H9 (cell line): ENCODE measurements at regions not wholly inside any gene's neighbourhood (a gene's known extent, or its start where the extent isn't known, plus 50 kb on each side); places are given as distances from the start of the nearest gene placed in this dataset.

Experiments used
- DNase-seq: peaks from one replicate; pipeline ENCODE4 v3.0.0-alpha.2; 2017
- H2AFZ ChIP-seq: one replicate; pipeline ENCODE4 v1.6.1; 2013; ENCODE audit warnings: mild to moderate bottlenecking, low read length, control low read depth, moderate library complexity
- H2AK5ac ChIP-seq: 2 replicates; pipeline ENCODE4 v1.6.1; 2013; ENCODE audit warnings: low read length, control low read depth, mixed read lengths; ENCODE audit not compliant: insufficient read length
- H2BK120ac ChIP-seq: one replicate; pipeline ENCODE4 v1.6.1; 2013; ENCODE audit warnings: low read depth, mild to moderate bottlenecking, low read length, control low read depth, inconsistent platforms; ENCODE audit not compliant: poor library complexity, severe bottlenecking
- H2BK12ac ChIP-seq: 2 replicates; pipeline ENCODE4 v1.6.1; 2013; ENCODE audit warnings: low read length, control low read depth, mixed read lengths, low read depth; ENCODE audit not compliant: insufficient read length
- H2BK15ac ChIP-seq: 2 replicates; pipeline ENCODE4 v1.6.1; 2013; ENCODE audit warnings: low read depth, low read length, control low read depth
- H2BK20ac ChIP-seq: one replicate; pipeline ENCODE4 v1.6.1; 2013; ENCODE audit warnings: low read depth, mild to moderate bottlenecking, low read length, control low read depth, inconsistent platforms; ENCODE audit not compliant: poor library complexity, severe bottlenecking
- H2BK5ac ChIP-seq: 2 replicates; pipeline ENCODE4 v1.6.1; 2013; ENCODE audit warnings: low read length, control low read depth, mixed read lengths; ENCODE audit not compliant: insufficient read length
- H3K14ac ChIP-seq: 2 replicates; pipeline ENCODE4 v1.6.1; 2013; ENCODE audit warnings: low read length, control low read depth; ENCODE audit not compliant: insufficient read depth
- H3K18ac ChIP-seq: 2 replicates; pipeline ENCODE4 v1.6.1; 2013; ENCODE audit warnings: low read depth, mild to moderate bottlenecking, mixed read lengths, low read length, control low read depth; ENCODE audit not compliant: insufficient read length
- H3K23ac ChIP-seq: 2 replicates; pipeline ENCODE4 v1.6.1; 2013; ENCODE audit warnings: low read length, control low read depth, mixed read lengths, low read depth; ENCODE audit not compliant: insufficient read length
- H3K23me2 ChIP-seq: 2 replicates; pipeline ENCODE4 v1.6.1; 2013; ENCODE audit warnings: low read depth, mild to moderate bottlenecking, mixed read lengths, low read length, control low read depth; ENCODE audit not compliant: insufficient read length, poor library complexity, severe bottlenecking
- H3K27ac ChIP-seq: 2 replicates; pipeline ENCODE4 v1.5.1; 2013; ENCODE audit warnings: low read length, control low read depth, mixed read lengths, low read depth; ENCODE audit not compliant: insufficient read length
- H3K27me3 ChIP-seq: 2 replicates; pipeline ENCODE4 v1.6.1; 2013; ENCODE audit warnings: low read length, control low read depth, inconsistent platforms; ENCODE audit not compliant: insufficient read depth
- H3K4ac ChIP-seq: 2 replicates; pipeline ENCODE4 v1.6.1; 2013; ENCODE audit warnings: low read depth, mild to moderate bottlenecking, control low read depth, inconsistent platforms, low read length, moderate library complexity
- H3K4me1 ChIP-seq: 2 replicates; pipeline ENCODE4 v1.6.1; 2013; ENCODE audit warnings: low read length, control low read depth, inconsistent platforms; ENCODE audit not compliant: insufficient read depth
- H3K4me2 ChIP-seq: 2 replicates; pipeline ENCODE4 v1.6.1; 2013; ENCODE audit warnings: low read length, control low read depth, mixed read lengths; ENCODE audit not compliant: insufficient read length, insufficient read depth
- H3K56ac ChIP-seq: 2 replicates; pipeline ENCODE4 v1.6.1; 2013; ENCODE audit warnings: low read depth, mild to moderate bottlenecking, mixed read lengths, low read length, control low read depth; ENCODE audit not compliant: insufficient read length
- H3K79me1 ChIP-seq: 2 replicates; pipeline ENCODE4 v1.6.1; 2013; ENCODE audit warnings: low read depth, mild to moderate bottlenecking, moderate library complexity, low read length, control low read depth, inconsistent platforms; ENCODE audit not compliant: insufficient read depth, poor library complexity, severe bottlenecking
- H3K79me2 ChIP-seq: 2 replicates; pipeline ENCODE4 v1.6.1; 2013; ENCODE audit warnings: low read length, control low read depth, inconsistent platforms; ENCODE audit not compliant: insufficient read depth
- H3K9ac ChIP-seq: 2 replicates; pipeline ENCODE4 v1.6.1; 2013; ENCODE audit warnings: low read length, control low read depth, mixed read lengths; ENCODE audit not compliant: insufficient read length; ENCODE audit errors: extremely low read depth
- H3K9me3 ChIP-seq: one replicate; pipeline ENCODE4 v1.6.1; 2013; ENCODE audit warnings: low read depth, low read length, inconsistent platforms; ENCODE audit not compliant: control insufficient read depth
- H3T11ph ChIP-seq: one replicate; pipeline ENCODE4 v1.6.1; 2013; ENCODE audit warnings: mild to moderate bottlenecking, low read length, control low read depth, inconsistent platforms
- H4K20me1 ChIP-seq: one replicate; pipeline ENCODE4 v1.6.1; 2013; ENCODE audit not compliant: control insufficient read depth, insufficient read length, insufficient read depth
- H4K5ac ChIP-seq: 2 replicates; pipeline ENCODE4 v1.6.1; 2013; ENCODE audit warnings: low read depth, mild to moderate bottlenecking, mixed read lengths, low read length, control low read depth; ENCODE audit not compliant: insufficient read length
- H4K8ac ChIP-seq: replicated peaks from 2 replicates; pipeline ENCODE4 v1.6.1; 2013; ENCODE audit warnings: low read length, control low read depth, mixed read lengths, low read depth; ENCODE audit not compliant: insufficient read length
- H4K91ac ChIP-seq: 2 replicates; pipeline ENCODE4 v1.6.1; 2013; ENCODE audit warnings: low read depth, mild to moderate bottlenecking, moderate library complexity, mixed read lengths, low read length, control low read depth; ENCODE audit not compliant: insufficient read length
- H3K27ac Mint-ChIP-seq, 3 experiments: 2 replicates in 2 of 3; 3 replicates in 1 of 3; pipeline ENCODE4 v1.8.0; 2020 to 2021; ENCODE audit warnings: mixed read lengths in 3 of 3, mild to moderate bottlenecking in 1 of 3, moderate library complexity in 1 of 3
- H3K27me3 Mint-ChIP-seq: 2 replicates; pipeline ENCODE4 v1.8.0; 2021; ENCODE audit warnings: low read depth, mild to moderate bottlenecking, moderate library complexity, mixed read lengths
- H3K36me3 Mint-ChIP-seq, 3 experiments: 2 replicates in 2 of 3; 3 replicates in 1 of 3; pipeline ENCODE4 v1.8.0; 2020 to 2021; ENCODE audit warnings: low read depth in 3 of 3, mixed read lengths in 3 of 3; ENCODE audit not compliant: insufficient read depth in 1 of 3
- H3K4me1 Mint-ChIP-seq, 2 experiments: 2 replicates each; pipeline ENCODE4 v1.8.0; 2020; ENCODE audit warnings: mixed read lengths in 2 of 2
- H3K4me3 Mint-ChIP-seq, 2 experiments: 2 replicates in 1 of 2; 3 replicates in 1 of 2; pipeline ENCODE4 v1.8.0; 2020 to 2021; ENCODE audit warnings: mild to moderate bottlenecking in 2 of 2, mixed read lengths in 2 of 2, moderate library complexity in 1 of 2
- H3K9me3 Mint-ChIP-seq, 2 experiments: 2 replicates in 1 of 2; 3 replicates in 1 of 2; pipeline ENCODE4 v1.8.0; 2020; ENCODE audit warnings: mild to moderate bottlenecking in 2 of 2, mixed read lengths in 2 of 2, moderate library complexity in 1 of 2
- CTCF ChIP-seq: fragments of 200-600 bp; sonication (generic); conservative IDR thresholded peaks from 3 replicates; pipeline ENCODE4 v1.8.0; 2021; ENCODE audit warnings: antibody characterized with exemption, mild to moderate bottlenecking
- WGBS: extraction: QIAGEN DNeasy Blood & Tissue Kit; methylation state at CpG from one replicate; pipeline ENCODE4 v1.1.7; 2013; ENCODE audit warnings: missing lambda C conversion rate, low lambda C conversion rate, mixed read lengths; ENCODE audit not compliant: insufficient read length; ENCODE audit errors: extremely low coverage; 5-methylcytosine and 5-hydroxymethylcytosine counted together

- Mint-ChIP-seq H3K4me3 (no peak overlapping the region), H3K27ac (no peak overlapping the region; a peak in 1 of 7 replicates), H3K36me3 (no peaks in the 10 kb centered on the region), H3K9me3 (no peaks in the 10 kb centered on the region), H3K27me3 (0 out of 2 replicates have a peak, but pooled peaks cover 2% of the 10 kb centered on the region), H3K4me1 (peaks cover 0 to 2% of the 10 kb centered on the region in 2 experiments; a peak in 1 of 4 replicates)
- H3K27me3 ChIP-seq: no peaks in the 10 kb centered on the region
- no peak overlapping the region for H2BK120ac ChIP-seq
- WGBS: no CpG with 5 or more reads among the region's 2 CpGs
- H3K23ac ChIP-seq: no peak overlapping the region
- no peak overlapping the region for H2BK15ac ChIP-seq
- H3K4me1 ChIP-seq: no peaks in the 10 kb centered on the region
- H3K14ac ChIP-seq: no peak overlapping the region
- no peak overlapping the region for H3K18ac ChIP-seq
- TF ChIP-seq CTCF: no peak
- H4K5ac ChIP-seq: no peak overlapping the region
- H4K91ac ChIP-seq: no peak overlapping the region
- no peak overlapping the region for H3K4ac ChIP-seq
- no peaks in the 10 kb centered on the region for H3K79me2 ChIP-seq
- H2AK5ac ChIP-seq: no peak overlapping the region
- no peak overlapping the region for H4K8ac ChIP-seq
- no peaks in the 10 kb centered on the region for H3K9me3 ChIP-seq
- DNase-seq: no peak
- H4K20me1 ChIP-seq: no peaks in the 10 kb centered on the region
- H3K23me2 ChIP-seq: no peaks in the 10 kb centered on the region
- H3K4me2 ChIP-seq: no peak overlapping the region
- H3K56ac ChIP-seq: no peak overlapping the region
- no peak overlapping the region for H2BK12ac ChIP-seq
- no peak overlapping the region for H2BK20ac ChIP-seq
- no peak overlapping the region for H2BK5ac ChIP-seq
- H3K79me1 ChIP-seq: no peaks in the 10 kb centered on the region
- H2AFZ ChIP-seq: no peak overlapping the region
- no peak overlapping the region for H3K9ac ChIP-seq
- H3K27ac ChIP-seq: no peak overlapping the region
- H3T11ph ChIP-seq: no peak overlapping the region
Observed at GRCh38 chr3:3579658-3580057, 219.6 kb upstream of the LRRN1 start.
